GM18870 (cell line): ENCODE measurements at regions not wholly inside any gene's neighbourhood (a gene's known extent, or its start where the extent isn't known, plus 50 kb on each side); places are given as distances from the start of the nearest gene placed in this dataset.
A peak's percentile ranks its signal among the peaks of the same experiment; 100 is the strongest.
"Not testable (repeated sequence)": the region's sequence is repeated elsewhere in the genome, so short reads cannot be mapped to it uniquely, and the experiment has no call there.

Experiments
- ATAC-seq: cut with Tn5 transposase; IDR thresholded peaks from one replicate; pipeline ENCODE4 v1.9.1; 2021; ENCODE audit warnings: moderate library complexity; ENCODE audit not compliant: unreplicated experiment

GRCh38 chr11:16605894-16606783 lies 132.3 kb upstream of the C11orf58 start:
- ATAC-seq: peak; percentile 98

- ATAC-seq: no peak
These were observed 133.0 kb upstream of the C11orf58 start for GRCh38 chr11:16605389-16605893.

- ATAC-seq: no peak
These were observed 133.6 kb upstream of the C11orf58 start for GRCh38 chr11:16604794-16605388.

- no peak for ATAC-seq
These were observed 134.3 kb upstream of the C11orf58 start for GRCh38 chr11:16603890-16604793.

GRCh38 chr11:16603245-16603644 lies 135.2 kb upstream of the C11orf58 start:
- no peak for ATAC-seq

GRCh38 chr11:16598906-16599305 lies 139.5 kb upstream of the C11orf58 start:
- no peak for ATAC-seq

GRCh38 chr11:16598032-16598431 lies 140.4 kb upstream of the C11orf58 start:
- no peak for ATAC-seq

- ATAC-seq: no peak
These were observed 142.2 kb upstream of the C11orf58 start for GRCh38 chr11:16596231-16596630.

- no peak for ATAC-seq
These were observed 147.3 kb upstream of the C11orf58 start for GRCh38 chr11:16591157-16591556.

- ATAC-seq: no peak
These were observed 150.8 kb upstream of the C11orf58 start for GRCh38 chr11:16587670-16588069.

- no peak for ATAC-seq
These were observed 153.9 kb upstream of the C11orf58 start for GRCh38 chr11:16584569-16584968.

GRCh38 chr11:16581078-16581477 lies 157.4 kb upstream of the C11orf58 start:
- ATAC-seq: not testable (repeated sequence)

GRCh38 chr11:16577490-16577889 lies 161.0 kb upstream of the C11orf58 start:
- ATAC-seq: no peak

- not testable (repeated sequence) for ATAC-seq
These were observed 163.6 kb upstream of the C11orf58 start for GRCh38 chr11:16574889-16575288.

- no peak for ATAC-seq
These were observed 165.5 kb upstream of the C11orf58 start for GRCh38 chr11:16572945-16573344.

GRCh38 chr11:16561150-16561549 lies 177.3 kb upstream of the C11orf58 start:
- no peak for ATAC-seq

- no peak for ATAC-seq
These were observed 180.0 kb upstream of the C11orf58 start for GRCh38 chr11:16558494-16558893.

- no peak for ATAC-seq
These were observed 182.5 kb upstream of the C11orf58 start for GRCh38 chr11:16555956-16556355.

- no peak for ATAC-seq
These were observed 184.1 kb upstream of the C11orf58 start for GRCh38 chr11:16554361-16554760.

- ATAC-seq: no peak
These were observed 190.6 kb upstream of the C11orf58 start for GRCh38 chr11:16547879-16548278.

- ATAC-seq: no peak
These were observed 187.3 kb upstream of the SOX6 start for GRCh38 chr11:16543642-16544041.
